Germinal center (tissue), 1 donor: ENCODE measurements at regions not wholly inside any gene's neighbourhood (a gene's known extent, or its start where the extent isn't known, plus 50 kb on each side); places are given as distances from the start of the nearest gene placed in this dataset.

Experiments
- DNase-seq: peaks from one replicate; pipeline ENCODE4 v3.0.0; 2012; ENCODE audit warnings: mixed read lengths, low spot score

GRCh38 chr6:14735956-14736486 is 509.8 kb upstream of the JARID2 start:
- no peak for DNase-seq

GRCh38 chr6:14736554-14736953 is 509.3 kb upstream of the JARID2 start:
- no peak for DNase-seq

GRCh38 chr6:14738497-14738896 is 507.4 kb upstream of the JARID2 start:
- DNase-seq: no peak

GRCh38 chr6:14738933-14739332 is 506.9 kb upstream of the JARID2 start:
- no peak for DNase-seq

GRCh38 chr6:14739827-14740226 is 506.0 kb upstream of the JARID2 start:
- DNase-seq: no peak

GRCh38 chr6:14742171-14742570 is 503.7 kb upstream of the JARID2 start:
- DNase-seq: no peak

- no peak for DNase-seq
Observed at GRCh38 chr6:14742680-14743079, 503.2 kb upstream of the JARID2 start.

- no peak for DNase-seq
Observed at GRCh38 chr6:14743144-14743473, 502.8 kb upstream of the JARID2 start.

GRCh38 chr6:14743474-14744211 is 502.2 kb upstream of the JARID2 start:
- DNase-seq: no peak

GRCh38 chr6:14744212-14744556 is 501.7 kb upstream of the JARID2 start:
- DNase-seq: no peak

- no peak for DNase-seq
Observed at GRCh38 chr6:14746139-14746837, 499.6 kb upstream of the JARID2 start.

- no peak for DNase-seq
Observed at GRCh38 chr6:14747881-14748520, 497.9 kb upstream of the JARID2 start.

GRCh38 chr6:14748679-14749078 is 497.2 kb upstream of the JARID2 start:
- no peak for DNase-seq

GRCh38 chr6:14750059-14750661 is 495.7 kb upstream of the JARID2 start:
- DNase-seq: no peak

GRCh38 chr6:14751645-14752175 is 494.2 kb upstream of the JARID2 start:
- no peak for DNase-seq

- no peak for DNase-seq
Observed at GRCh38 chr6:14754751-14755513, 490.9 kb upstream of the JARID2 start.

- DNase-seq: no peak
Observed at GRCh38 chr6:14756340-14756739, 489.5 kb upstream of the JARID2 start.

GRCh38 chr6:14757014-14757413 is 488.9 kb upstream of the JARID2 start:
- no peak for DNase-seq

- no peak for DNase-seq
Observed at GRCh38 chr6:14757418-14757817, 488.5 kb upstream of the JARID2 start.

- no peak for DNase-seq
Observed at GRCh38 chr6:14758421-14759081, 487.3 kb upstream of the JARID2 start.

- DNase-seq: no peak
Observed at GRCh38 chr6:14759976-14760672, 485.7 kb upstream of the JARID2 start.
